Limb (tissue), 2 donors: ENCODE measurements at regions not wholly inside any gene's neighbourhood (a gene's known extent, or its start where the extent isn't known, plus 50 kb on each side); places are given as distances from the start of the nearest gene placed in this dataset.

Experiments used
- DNase-seq, 2 donors: peaks; one replicate each; pipeline ENCODE4 v3.0.0-alpha.2; 2016; ENCODE audit errors: extremely low spot score in 2 of 2

GRCh38 chr14:76927971-76928700, 100.4 kb downstream of the IRF2BPL start:
- DNase-seq: no peak

- DNase-seq: peak; percentile 79 to 89
These were observed 100.5 kb downstream of the LRRC74A start for GRCh38 chr14:76926521-76927251.

DNA sequence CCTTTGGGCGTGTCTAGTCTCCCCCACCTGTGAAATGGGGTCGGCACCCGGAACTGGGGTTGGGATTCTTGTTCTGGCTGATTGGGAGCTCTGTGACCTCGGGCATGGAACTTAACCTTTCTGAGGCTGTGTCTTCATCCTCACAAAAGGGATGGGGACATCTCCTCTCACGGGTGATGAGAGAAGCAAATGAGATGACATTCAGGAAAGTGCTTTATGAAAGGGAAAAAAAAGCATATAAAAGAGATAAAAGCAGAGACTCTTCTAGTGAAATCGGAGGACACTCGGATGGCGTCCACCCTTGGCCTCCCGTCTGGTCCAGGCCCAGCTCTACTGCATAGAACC, 98.9 kb downstream of the LRRC74A start:
- DNase-seq: no peak

DNA sequence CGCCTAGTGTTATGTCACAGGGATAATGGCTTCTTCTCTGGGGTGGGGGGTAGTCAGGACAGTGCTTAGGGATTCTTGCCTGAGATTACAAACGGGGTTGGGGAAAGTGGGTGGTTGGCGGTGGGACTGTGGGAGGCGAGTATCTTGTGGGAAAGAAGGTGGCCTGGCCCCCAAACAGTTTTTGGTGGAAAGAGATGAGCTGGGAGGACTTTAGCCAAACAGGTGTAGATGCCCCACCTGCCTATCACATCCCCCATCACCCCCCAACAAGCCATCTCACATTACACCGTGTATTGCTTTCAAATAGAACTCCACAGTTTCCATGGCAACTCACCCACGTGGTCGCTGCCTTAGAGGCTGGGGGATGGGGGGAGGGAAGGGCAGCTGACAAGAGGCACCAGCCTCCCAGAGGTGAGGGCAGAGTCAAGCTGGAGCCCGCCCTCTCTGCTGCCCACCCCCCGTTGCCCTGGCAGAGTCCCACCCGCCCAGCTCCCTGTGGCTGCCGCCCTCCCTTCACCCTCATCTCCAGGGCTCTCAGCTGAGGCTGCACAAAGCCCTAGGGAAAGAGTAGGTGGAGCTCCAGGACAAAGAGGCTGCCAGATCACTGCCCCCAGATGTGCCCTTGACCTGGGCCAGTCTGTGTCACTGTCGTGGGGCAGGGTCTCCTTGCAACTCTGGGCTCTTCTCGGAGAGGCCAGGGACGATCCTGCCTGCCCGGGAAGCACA, 98.3 kb downstream of the LRRC74A start:
- peak in 1 of 2 donors; percentile 86 for DNase-seq

GRCh38 chr14:76923431-76924370, 97.5 kb downstream of the LRRC74A start:
- peak in 1 of 2 donors; percentile 55 for DNase-seq

GRCh38 chr14:76922584-76922983, 96.4 kb downstream of the LRRC74A start:
- peak; percentile 77 to 79 for DNase-seq

DNA sequence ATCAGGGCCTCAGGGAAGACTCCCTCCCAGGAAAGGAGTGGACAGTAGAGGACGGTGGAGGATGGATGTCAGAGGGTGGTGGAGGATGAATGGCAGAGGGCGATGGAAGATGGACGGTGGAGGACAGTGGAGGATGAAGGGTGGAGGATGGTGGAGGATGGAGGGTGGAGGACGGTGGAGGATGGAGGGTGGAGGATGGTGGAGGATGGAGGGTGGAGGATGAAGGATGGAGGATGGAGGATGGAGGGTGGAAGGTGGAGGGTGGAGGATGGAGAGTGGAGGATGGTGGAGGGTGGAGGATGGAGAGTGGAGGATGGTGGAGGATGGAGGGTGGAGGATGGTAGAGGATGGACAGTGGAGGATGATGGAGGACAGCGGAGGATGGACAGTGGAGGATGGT, 95.9 kb downstream of the LRRC74A start:
- DNase-seq: no peak

DNA sequence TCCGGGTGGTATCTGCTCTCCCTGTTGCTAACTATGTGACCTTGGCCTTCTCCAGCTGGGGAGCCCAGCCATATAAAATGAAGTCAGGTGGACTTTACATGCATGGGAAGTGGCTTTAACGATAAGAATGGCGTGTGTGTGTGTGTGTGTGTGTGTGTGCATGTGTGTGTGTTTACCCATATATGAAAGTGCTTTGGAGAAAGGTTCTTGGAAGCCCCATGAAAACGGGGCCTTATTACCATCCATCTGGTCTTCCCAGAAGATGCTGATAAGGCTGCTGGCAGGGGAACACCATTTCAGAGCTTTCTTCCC, 94.8 kb downstream of the LRRC74A start:
- DNase-seq: no peak

DNA sequence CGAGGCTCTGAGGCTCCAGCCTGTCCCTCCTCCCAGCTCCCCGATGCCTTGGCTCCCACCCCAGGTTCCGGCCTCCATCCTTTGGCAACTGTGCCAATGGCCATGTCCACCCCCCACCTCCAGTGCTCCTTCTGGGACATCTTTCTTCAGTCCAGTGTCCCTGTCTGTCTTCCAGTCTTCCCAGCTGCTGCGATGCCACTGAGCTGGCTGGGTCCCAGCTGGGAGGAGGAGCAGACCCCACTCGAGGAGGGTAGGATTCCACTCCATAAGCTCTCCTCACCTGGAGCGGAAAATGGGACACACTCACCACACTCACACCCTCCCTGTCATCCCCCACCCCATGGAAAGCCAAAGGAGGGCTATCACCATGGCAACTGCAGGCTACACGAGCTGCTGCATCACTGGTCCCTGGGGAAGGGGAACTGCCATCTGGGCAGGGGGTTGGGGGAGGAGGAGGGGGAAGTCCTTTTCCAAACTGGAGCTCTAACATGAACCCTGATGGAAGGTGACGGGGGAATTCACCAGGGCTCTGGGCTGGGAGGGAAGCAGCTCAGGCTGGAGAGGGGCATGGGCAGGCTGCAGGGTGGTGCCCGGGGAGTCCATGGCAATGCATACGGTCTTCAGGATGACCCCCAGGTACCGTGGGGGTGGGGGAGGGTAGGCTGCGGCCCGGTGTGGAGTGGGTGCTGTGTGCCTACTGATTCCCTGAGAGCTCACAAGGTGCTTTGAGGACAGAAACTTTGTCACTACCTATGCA, 94.3 kb downstream of the LRRC74A start:
- peak; percentile 79 to 87 for DNase-seq

- DNase-seq: peak; percentile 90 to 97
These were observed 93.5 kb downstream of the LRRC74A start for GRCh38 chr14:76919431-76920330.
